ENCODE measurements at regions not wholly inside any gene's neighbourhood (a gene's known extent, or its start where the extent isn't known, plus 50 kb on each side); places are given as distances from the start of the nearest gene placed in this dataset.
"Not testable (repeated sequence)": the region's sequence is repeated elsewhere in the genome, so short reads cannot be mapped to it uniquely, and the experiment has no call there.

GRCh38 chr2:2777876-2778275, 446.8 kb upstream of the MYT1L start:
- Histone ChIP-seq H3K9me3 (peaks cover 0 to 9% (median 0%) of the 10 kb centered on the region in 8 donors), H3K27me3 (replicated peaks in 1 of 7) (peaks cover 0 to 9% (median 0%) of the 10 kb centered on the region in 7 donors), H3K36me3 (no peaks in the 10 kb centered on the region), H3K4me1 (no peaks in the 10 kb centered on the region), H3K27ac (no peak overlapping the region), H3K4me3 (no peak overlapping the region)
- WGBS, 5 donors: 83 to 93% (median 89%) methylated on average over 2 of the region's 2 CpGs
- intact Hi-C loops (cut with DNase I; ENCODE audit: low total_unique reads): no loop called here
- DNase-seq: no peak
- TF ChIP-seq POLR2AphosphoS5 (IDR thresholded peaks at IDR 0.05) (no peak), POLR2A (IDR thresholded peaks at IDR 0.05) (no peak)
- TF ChIP-seq, protein P1, sequence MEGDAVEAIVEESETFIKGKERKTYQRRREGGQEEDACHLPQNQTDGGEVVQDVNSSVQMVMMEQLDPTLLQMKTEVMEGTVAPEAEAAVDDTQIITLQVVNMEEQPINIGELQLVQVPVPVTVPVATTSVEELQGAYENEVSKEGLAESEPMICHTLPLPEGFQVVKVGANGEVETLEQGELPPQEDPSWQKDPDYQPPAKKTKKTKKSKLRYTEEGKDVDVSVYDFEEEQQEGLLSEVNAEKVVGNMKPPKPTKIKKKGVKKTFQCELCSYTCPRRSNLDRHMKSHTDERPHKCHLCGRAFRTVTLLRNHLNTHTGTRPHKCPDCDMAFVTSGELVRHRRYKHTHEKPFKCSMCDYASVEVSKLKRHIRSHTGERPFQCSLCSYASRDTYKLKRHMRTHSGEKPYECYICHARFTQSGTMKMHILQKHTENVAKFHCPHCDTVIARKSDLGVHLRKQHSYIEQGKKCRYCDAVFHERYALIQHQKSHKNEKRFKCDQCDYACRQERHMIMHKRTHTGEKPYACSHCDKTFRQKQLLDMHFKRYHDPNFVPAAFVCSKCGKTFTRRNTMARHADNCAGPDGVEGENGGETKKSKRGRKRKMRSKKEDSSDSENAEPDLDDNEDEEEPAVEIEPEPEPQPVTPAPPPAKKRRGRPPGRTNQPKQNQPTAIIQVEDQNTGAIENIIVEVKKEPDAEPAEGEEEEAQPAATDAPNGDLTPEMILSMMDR (IDR thresholded peaks at IDR 0.05 in 8 of 11, conservative IDR thresholded peaks at IDR 0.05 in 3 of 11): no peak

DNA sequence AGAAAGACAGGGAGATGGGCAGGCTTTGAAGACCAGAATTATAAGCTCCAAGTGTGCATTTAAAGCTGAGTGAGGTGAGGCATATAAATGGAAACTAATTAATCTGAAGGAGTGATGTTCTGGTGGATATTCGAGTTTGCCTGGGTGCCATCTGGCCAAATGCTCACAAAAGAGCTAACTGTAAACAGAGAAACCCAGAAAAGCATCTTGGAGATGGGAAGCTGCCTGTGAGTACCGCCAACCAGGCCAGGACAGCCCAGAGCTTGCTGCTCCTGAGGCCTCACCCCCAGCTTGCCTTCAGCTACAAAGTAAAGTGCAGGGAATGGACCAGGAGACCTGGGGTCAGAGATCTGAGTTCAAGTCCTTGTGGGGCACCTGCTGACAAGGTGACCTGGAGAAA, 446.1 kb upstream of the MYT1L start:
- Histone ChIP-seq H3K27ac (no peak overlapping the region), H3K9me3 (peaks cover 0 to 9% (median 0%) of the 10 kb centered on the region in 8 donors), H3K4me1 (no peaks in the 10 kb centered on the region), H3K4me3 (no peak overlapping the region), H3K36me3 (no peaks in the 10 kb centered on the region), H3K27me3 (replicated peaks in 1 of 7) (peaks cover 0 to 10% (median 0%) of the 10 kb centered on the region in 7 donors)
- WGBS, 5 donors: 63 to 73% (median 69%) methylated on average over 2 of the region's 2 CpGs
- intact Hi-C loops (cut with DNase I; ENCODE audit: low total_unique reads): no loop called here
- TF ChIP-seq POLR2A (IDR thresholded peaks at IDR 0.05): no peak
- no peak for DNase-seq

DNA sequence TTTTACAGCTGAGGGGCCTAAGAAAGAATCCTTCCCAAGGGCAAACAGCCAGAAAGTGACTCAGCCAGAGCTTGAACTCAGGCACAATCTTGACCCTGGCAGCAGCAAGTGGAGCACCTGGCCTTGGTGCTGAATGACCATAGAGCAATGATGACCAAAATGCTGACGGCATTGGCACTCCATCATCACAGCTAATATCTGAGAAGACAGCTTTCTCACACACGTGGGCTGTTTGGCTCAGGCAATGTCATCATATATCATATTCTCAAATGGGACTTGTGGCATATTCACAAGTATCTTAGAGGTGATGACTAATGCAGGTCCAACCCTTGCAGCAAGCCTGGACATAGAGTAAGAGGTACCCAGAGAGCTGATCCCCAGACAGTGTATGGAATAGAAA, 443.9 kb upstream of the MYT1L start:
- H3K27me3 ChIP-seq (replicated peaks in 1 of 7): peaks cover 0 to 6% (median 0%) of the 10 kb centered on the region in 7 donors
- H3K36me3 ChIP-seq: no peaks in the 10 kb centered on the region
- intact Hi-C loops (cut with DNase I; ENCODE audit: low total_unique reads): no loop called here
- TF ChIP-seq, protein P1 (IDR thresholded peaks at IDR 0.05 in 8 of 11, conservative IDR thresholded peaks at IDR 0.05 in 3 of 11): no peak
- no peak for TF ChIP-seq POLR2A (IDR thresholded peaks at IDR 0.05)
- TF ChIP-seq POLR2AphosphoS5 (IDR thresholded peaks at IDR 0.05): no peak
- DNase-seq: no peak
- H3K4me1 ChIP-seq: no peaks in the 10 kb centered on the region
- H3K9me3 ChIP-seq: peaks cover 0 to 4% (median 0%) of the 10 kb centered on the region in 8 donors
- no peak overlapping the region for H3K27ac ChIP-seq
- WGBS, 5 donors: 56 to 82% (median 75%) methylated on average over 2 of the region's 2 CpGs
- no peak overlapping the region for H3K4me3 ChIP-seq

GRCh38 chr2:2773692-2774091, 442.6 kb upstream of the MYT1L start:
- intact Hi-C loops (cut with DNase I; ENCODE audit: low total_unique reads): no loop called here
- TF ChIP-seq, protein P1 (IDR thresholded peaks at IDR 0.05 in 8 of 11, conservative IDR thresholded peaks at IDR 0.05 in 3 of 11): no peak
- TF ChIP-seq POLR2AphosphoS5 (IDR thresholded peaks at IDR 0.05) (no peak), POLR2A (IDR thresholded peaks at IDR 0.05) (no peak)
- Histone ChIP-seq H3K27me3 (replicated peaks in 1 of 7) (peaks cover 0 to 6% (median 0%) of the 10 kb centered on the region in 7 donors), H3K9me3 (no peaks in the 10 kb centered on the region), H3K27ac (no peak overlapping the region), H3K4me1 (no peaks in the 10 kb centered on the region), H3K36me3 (no peaks in the 10 kb centered on the region), H3K4me3 (no peak overlapping the region)
- no peak for DNase-seq
- 83 to 89% (median 85%) methylated on average over 6 to 8 of the region's 8 CpGs for WGBS, 5 donors

DNA sequence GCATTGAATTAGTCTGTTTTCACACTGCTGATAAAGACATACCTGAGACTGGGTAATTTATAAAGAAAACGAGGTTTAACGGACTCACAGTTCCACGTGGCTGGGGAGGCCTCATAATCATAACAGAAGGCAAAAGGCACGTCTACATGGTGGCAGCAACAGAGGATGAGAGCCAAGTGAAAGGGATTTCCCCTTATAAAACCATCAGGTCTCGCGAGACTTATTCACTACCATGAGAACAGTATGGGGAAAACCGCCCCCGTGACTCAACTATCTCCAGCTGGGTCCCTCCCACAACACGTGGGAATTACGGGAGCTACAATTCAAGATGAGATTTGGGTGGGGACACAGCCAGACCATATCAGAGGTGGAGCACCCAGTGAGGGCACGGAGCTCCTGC, 442.0 kb upstream of the MYT1L start:
- H3K36me3 ChIP-seq, DNase-seq: not testable (repeated sequence)
- 68 to 87% (median 79%) methylated on average over 11 of the region's 11 CpGs for WGBS, 5 donors

More for the DNA sequence above, 442.0 kb upstream of the MYT1L start:
- H3K4me1 ChIP-seq; intact Hi-C loops (cut with DNase I; ENCODE audit: low total_unique reads); H3K4me3 ChIP-seq; H3K9me3 ChIP-seq; H3K27me3 ChIP-seq (replicated peaks in 1 of 7); H3K27ac ChIP-seq: not testable (repeated sequence)

All from spleen (tissue), 11 donors.